ENCODE measurements at regions not wholly inside any gene's neighbourhood (a gene's known extent, or its start where the extent isn't known, plus 50 kb on each side); places are given as distances from the start of the nearest gene placed in this dataset.

GRCh38 chr7:121519548-121520521 is 123.7 kb upstream of the FAM3C start:
- no peak for TF ChIP-seq CTCF (IDR thresholded peaks at IDR 0.05)
- no peak for TF ChIP-seq POLR2A (IDR thresholded peaks at IDR 0.05)
- TF ChIP-seq POLR2AphosphoS5 (IDR thresholded peaks at IDR 0.05) = no peak

All from stomach (tissue), 4 donors.